H1 (cell line): ENCODE measurements at regions not wholly inside any gene's neighbourhood (a gene's known extent, or its start where the extent isn't known, plus 50 kb on each side); places are given as distances from the start of the nearest gene placed in this dataset.

Experiments
- CEBPB ChIP-seq: IDR thresholded peaks from 2 replicates; pipeline ENCODE4 v1.6.1; 2012; ENCODE audit warnings: low read depth, low read length
- CHD7 ChIP-seq: fragments of 300-600 bp; sonication (generic); IDR thresholded peaks from 2 replicates; pipeline ENCODE4 v1.7.1; 2012; ENCODE audit warnings: low read length, moderate library complexity, mild to moderate bottlenecking, inconsistent platforms; ENCODE audit not compliant: insufficient replicate concordance
- CREB1 ChIP-seq: IDR thresholded peaks from 2 replicates; pipeline ENCODE4 v1.6.1; 2012; ENCODE audit warnings: inconsistent platforms
- EGR1 ChIP-seq: IDR thresholded peaks from 2 replicates; pipeline ENCODE4 v1.6.1; 2011; ENCODE audit warnings: low read depth, low read length, borderline replicate concordance
- EZH2 ChIP-seq: fragments of 200-600 bp; sonication (generic); IDR thresholded peaks from 2 replicates; pipeline ENCODE4 v1.7.1; 2012; ENCODE audit warnings: low read depth, mild to moderate bottlenecking, moderate library complexity, low read length, inconsistent platforms; ENCODE audit not compliant: severe bottlenecking
- NRF1 ChIP-seq: IDR thresholded peaks from 2 replicates; pipeline ENCODE4 v1.6.1; 2011; ENCODE audit warnings: mild to moderate bottlenecking, low read depth, low read length, improper control_type of control experiment
- SUZ12 ChIP-seq: fragments of 200-600 bp; sonication (generic); IDR thresholded peaks from 2 replicates; pipeline ENCODE4 v1.6.1; 2012; ENCODE audit warnings: mild to moderate bottlenecking, inconsistent platforms, low read length, moderate library complexity, mixed read lengths
- TBP ChIP-seq: IDR thresholded peaks from 2 replicates; pipeline ENCODE4 v1.6.1; 2011; ENCODE audit warnings: low read depth, low read length, improper control_type of control experiment
- USF2 ChIP-seq: IDR thresholded peaks from 2 replicates; pipeline ENCODE4 v1.6.1; 2011; ENCODE audit warnings: low read length, improper control_type of control experiment

- TF ChIP-seq CHD7 = no peak
- no peak for TF ChIP-seq CREB1
- no peak for TF ChIP-seq NRF1
- no peak for TF ChIP-seq EZH2
- TF ChIP-seq SUZ12 = no peak
- no peak for TF ChIP-seq USF2
- no peak for TF ChIP-seq EGR1
- no peak for TF ChIP-seq CEBPB
- TF ChIP-seq TBP = no peak
- TF ChIP-seq, all 59 proteins: peak for 0
Measured at GRCh38 chr17:33469421-33469820, 176.3 kb upstream of the ASIC2 start (continued).
